Umbilical cord (tissue), 1 donor: ENCODE measurements at regions not wholly inside any gene's neighbourhood (a gene's known extent, or its start where the extent isn't known, plus 50 kb on each side); places are given as distances from the start of the nearest gene placed in this dataset.
A peak's percentile ranks its signal among the peaks of the same experiment; 100 is the strongest.

Experiments
- DNase-seq: peaks from one replicate; pipeline ENCODE4 v3.0.0-alpha.2; 2015; ENCODE audit warnings: low spot score

- DNase-seq = peak; percentile 7
These were observed 58.3 kb upstream of the CPEB4 start for GRCh38 chr5:173829826-173830225.

DNA sequence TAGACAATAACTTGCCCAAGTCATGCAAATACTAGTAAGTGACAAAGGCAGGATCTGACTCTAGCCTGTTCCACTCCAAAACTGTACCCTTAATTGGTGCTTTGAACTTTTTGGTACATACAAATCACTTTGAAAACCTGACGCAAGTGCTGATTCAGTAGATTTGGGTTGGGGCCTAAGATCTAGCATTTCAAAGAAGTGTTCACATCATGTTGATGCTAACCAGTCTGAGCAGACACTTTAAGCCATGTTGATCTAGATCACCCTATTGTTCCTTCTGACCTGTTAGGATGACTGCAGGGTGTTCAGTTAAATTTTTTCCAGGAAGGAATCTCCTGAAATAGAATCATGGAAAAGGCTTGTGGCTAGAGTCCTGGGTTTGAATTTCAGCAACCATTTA is 57.7 kb upstream of the CPEB4 start:
- DNase-seq = no peak

DNA sequence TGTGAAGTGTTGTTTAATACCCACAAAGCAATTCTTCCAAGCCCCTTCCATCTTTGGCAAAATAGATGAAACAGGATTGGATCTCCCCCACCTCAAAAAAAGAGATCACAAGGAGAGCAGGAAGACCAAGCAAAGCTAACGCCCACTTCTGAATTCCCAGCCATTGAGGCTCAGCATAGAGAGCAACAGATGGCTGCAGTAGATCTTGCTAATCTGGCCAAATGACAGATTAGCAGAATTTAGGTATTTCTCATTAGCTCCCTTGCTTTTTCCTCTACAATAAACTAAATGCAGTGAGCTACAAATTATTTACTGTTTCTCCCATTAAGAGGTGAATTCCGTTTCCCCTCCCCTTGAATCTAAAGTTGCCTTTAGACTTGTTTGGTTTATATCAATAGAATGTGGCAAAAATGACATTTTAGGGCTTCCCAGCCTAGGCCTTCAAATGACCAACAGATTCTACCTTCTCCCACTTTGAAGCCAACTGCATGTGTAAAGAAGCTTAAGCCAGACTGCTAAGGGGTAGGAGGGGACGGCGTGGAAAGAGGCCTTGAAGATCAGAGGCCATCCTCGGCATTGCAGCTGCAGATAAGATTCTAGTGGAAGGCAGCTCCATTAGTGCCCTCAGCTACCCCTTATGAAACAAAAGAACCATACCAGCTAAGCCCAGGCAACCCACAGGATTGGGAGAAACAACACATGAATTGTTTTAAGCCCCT is 56.8 kb upstream of the CPEB4 start:
- DNase-seq = no peak

DNA sequence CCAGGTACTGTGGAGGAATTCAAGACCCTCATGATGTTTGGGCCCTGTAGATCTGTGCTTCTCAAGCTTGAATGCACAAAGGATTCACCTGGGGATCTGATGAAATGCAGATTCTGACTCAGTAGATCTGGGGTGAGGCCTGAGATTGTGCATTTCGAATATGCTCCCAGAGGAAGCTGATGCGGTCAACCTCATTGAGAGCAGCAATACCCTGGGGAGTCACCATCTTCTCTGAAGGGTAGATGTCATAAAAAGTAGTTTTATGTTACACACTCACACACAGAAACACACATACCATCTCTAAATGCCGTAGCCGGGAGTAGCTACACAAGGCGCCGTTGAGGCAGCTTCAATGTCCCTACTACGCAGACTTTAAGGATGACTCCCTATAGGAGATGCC is 55.8 kb upstream of the CPEB4 start:
- no peak for DNase-seq

GRCh38 chr5:173833196-173833985 is 54.8 kb upstream of the CPEB4 start:
- DNase-seq = peak; percentile 43

GRCh38 chr5:173834071-173834771 is 53.9 kb upstream of the CPEB4 start:
- no peak for DNase-seq

DNA sequence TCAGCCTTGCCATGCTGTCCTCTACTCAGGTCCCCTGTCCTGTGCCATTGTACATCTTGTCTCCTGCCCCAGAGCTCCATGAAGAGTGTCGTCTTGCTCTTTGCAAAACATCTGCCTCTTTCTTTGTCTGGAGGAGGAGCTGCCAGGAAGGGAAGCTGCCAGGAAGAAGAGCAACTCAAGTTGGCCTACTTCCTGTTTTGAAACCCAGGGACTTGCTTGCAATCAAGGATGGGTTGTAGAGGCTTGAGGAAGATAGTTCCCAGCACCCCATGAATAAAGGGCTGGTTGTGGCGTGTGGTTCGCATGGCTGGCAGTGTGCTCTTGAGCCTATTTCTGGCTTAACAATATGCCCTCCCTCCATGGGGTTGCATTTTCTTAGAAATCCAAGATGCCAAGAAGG is 53.0 kb upstream of the CPEB4 start:
- DNase-seq = no peak

DNA sequence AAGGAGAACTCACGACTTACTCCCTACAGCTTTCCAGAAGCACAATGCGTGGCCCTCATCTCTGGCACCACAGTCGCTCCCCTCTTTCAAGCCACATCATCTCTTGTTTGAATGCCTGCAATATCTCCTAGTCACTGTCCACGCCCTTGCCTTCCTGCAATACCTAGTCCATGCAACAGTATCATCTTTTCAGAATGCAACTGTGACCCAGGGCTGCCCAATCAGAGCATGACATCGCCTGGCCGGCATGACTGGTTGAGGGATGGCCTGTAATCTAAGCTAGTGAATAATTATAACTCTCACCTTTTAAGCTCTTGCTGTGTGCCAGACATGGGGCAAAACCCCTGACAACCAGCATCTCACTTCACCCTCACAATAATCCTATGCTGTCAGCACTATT is 52.5 kb upstream of the CPEB4 start:
- DNase-seq = no peak

GRCh38 chr5:173837654-173838053 is 50.5 kb upstream of the CPEB4 start:
- DNase-seq = no peak
